HUES48 (cell line): ENCODE measurements at regions not wholly inside any gene's neighbourhood (a gene's known extent, or its start where the extent isn't known, plus 50 kb on each side); places are given as distances from the start of the nearest gene placed in this dataset.

Experiments
- H3K27ac ChIP-seq: one replicate; pipeline ENCODE4 v1.7.0; 2013; ENCODE audit warnings: low read depth, low read length, inconsistent platforms
- H3K27me3 ChIP-seq: 2 replicates; pipeline ENCODE4 v1.6.1; 2013; ENCODE audit warnings: mild to moderate bottlenecking, low read length; ENCODE audit not compliant: control insufficient read depth, insufficient read depth
- H3K36me3 ChIP-seq: 2 replicates; pipeline ENCODE4 v1.6.1; 2013; ENCODE audit warnings: low read length; ENCODE audit not compliant: control insufficient read depth, insufficient read depth
- H3K4me1 ChIP-seq: 2 replicates; pipeline ENCODE4 v1.6.1; 2013; ENCODE audit warnings: mild to moderate bottlenecking, low read length; ENCODE audit not compliant: control insufficient read depth, insufficient read depth
- H3K4me3 ChIP-seq: 2 replicates; pipeline ENCODE4 v1.5.1; 2013; ENCODE audit warnings: mild to moderate bottlenecking, low read depth, low read length
- H3K9ac ChIP-seq: 2 replicates; pipeline ENCODE4 v1.6.1; 2013; ENCODE audit warnings: mild to moderate bottlenecking, low read depth, low read length, moderate library complexity
- H3K9me3 ChIP-seq: 2 replicates; pipeline ENCODE4 v1.6.1; 2013; ENCODE audit warnings: low read length; ENCODE audit not compliant: control insufficient read depth, insufficient read depth

GRCh38 chr20:23279836-23280235 is 70.8 kb upstream of the NXT1 start:
- no peak overlapping the region for H3K9ac ChIP-seq

GRCh38 chr20:23278172-23278571 is 72.4 kb upstream of the NXT1 start:
- no peaks in the 10 kb centered on the region for H3K9me3 ChIP-seq
- no peak overlapping the region for H3K4me3 ChIP-seq
- H3K27ac ChIP-seq: no peak overlapping the region
- peaks cover 9% of the 10 kb centered on the region; the same call in 1 of the 2 replicates for H3K4me1 ChIP-seq
- H3K27me3 ChIP-seq: no peaks in the 10 kb centered on the region
- H3K36me3 ChIP-seq: no peaks in the 10 kb centered on the region
- H3K9ac ChIP-seq: no peak overlapping the region

More at GRCh38 chr20:23279836-23280235, 70.8 kb upstream of the NXT1 start:
- Histone ChIP-seq H3K9me3 (no peaks in the 10 kb centered on the region), H3K27me3 (no peaks in the 10 kb centered on the region), H3K4me3 (no peak overlapping the region), H3K27ac (no peak overlapping the region), H3K4me1 (peaks cover 9% of the 10 kb centered on the region; the same call in 1 of the 2 replicates), H3K36me3 (no peaks in the 10 kb centered on the region)

- H3K9ac ChIP-seq: no peak overlapping the region
- H3K4me3 ChIP-seq: no peak overlapping the region
- peaks cover 9% of the 10 kb centered on the region; the same call in 1 of the 2 replicates for H3K4me1 ChIP-seq
Observed at GRCh38 chr20:23277316-23277715, 73.3 kb upstream of the NXT1 start.

GRCh38 chr20:23273776-23274175 is 76.8 kb upstream of the NXT1 start:
- no peaks in the 10 kb centered on the region for H3K27me3 ChIP-seq
- H3K9ac ChIP-seq: no peak overlapping the region
- no peaks in the 10 kb centered on the region for H3K36me3 ChIP-seq

More at GRCh38 chr20:23277316-23277715, 73.3 kb upstream of the NXT1 start:
- H3K36me3 ChIP-seq: no peaks in the 10 kb centered on the region
- H3K9me3 ChIP-seq: no peaks in the 10 kb centered on the region
- H3K27ac ChIP-seq: no peak overlapping the region
- H3K27me3 ChIP-seq: no peaks in the 10 kb centered on the region

GRCh38 chr20:23272176-23273029 is 78.2 kb upstream of the NXT1 start:
- Histone ChIP-seq H3K9me3 (peaks cover 18% of the 10 kb centered on the region), H3K4me3 (no peak overlapping the region), H3K4me1 (no peaks in the 10 kb centered on the region), H3K36me3 (no peaks in the 10 kb centered on the region), H3K27ac (no peak overlapping the region), H3K27me3 (no peaks in the 10 kb centered on the region), H3K9ac (no peak overlapping the region)

More at GRCh38 chr20:23273776-23274175, 76.8 kb upstream of the NXT1 start:
- H3K9me3 ChIP-seq: peaks cover 9% of the 10 kb centered on the region; the same call in 1 of the 2 replicates
- H3K27ac ChIP-seq: no peak overlapping the region
- no peak overlapping the region for H3K4me3 ChIP-seq
- H3K4me1 ChIP-seq: no peaks in the 10 kb centered on the region

GRCh38 chr20:23270382-23270911 is 80.1 kb upstream of the NXT1 start:
- no peaks in the 10 kb centered on the region for H3K36me3 ChIP-seq
- H3K27me3 ChIP-seq: no peaks in the 10 kb centered on the region
- no peaks in the 10 kb centered on the region for H3K4me1 ChIP-seq
- H3K27ac ChIP-seq: peak overlapping the region; percentile 68
- H3K9me3 ChIP-seq: peaks cover 18% of the 10 kb centered on the region
- no peak overlapping the region for H3K4me3 ChIP-seq
- no peak overlapping the region for H3K9ac ChIP-seq

- Histone ChIP-seq H3K27me3 (no peaks in the 10 kb centered on the region), H3K27ac (peak overlapping the region; percentile 68)
Observed at GRCh38 chr20:23269954-23270353, 80.6 kb upstream of the NXT1 start.

GRCh38 chr20:23268792-23269354 is 81.7 kb upstream of the NXT1 start:
- H3K4me1 ChIP-seq: no peaks in the 10 kb centered on the region
- no peak overlapping the region for H3K4me3 ChIP-seq
- H3K9me3 ChIP-seq: peaks cover 18% of the 10 kb centered on the region
- no peak overlapping the region for H3K27ac ChIP-seq
- H3K9ac ChIP-seq: no peak overlapping the region
- no peaks in the 10 kb centered on the region for H3K27me3 ChIP-seq
- no peaks in the 10 kb centered on the region for H3K36me3 ChIP-seq

More at GRCh38 chr20:23269954-23270353, 80.6 kb upstream of the NXT1 start:
- Histone ChIP-seq H3K4me1 (no peaks in the 10 kb centered on the region), H3K9me3 (peaks cover 18% of the 10 kb centered on the region), H3K4me3 (no peak overlapping the region), H3K36me3 (no peaks in the 10 kb centered on the region), H3K9ac (no peak overlapping the region)

- Histone ChIP-seq H3K4me3 (no peak overlapping the region), H3K27ac (no peak overlapping the region), H3K9me3 (peaks cover 18% of the 10 kb centered on the region), H3K36me3 (no peaks in the 10 kb centered on the region), H3K4me1 (no peaks in the 10 kb centered on the region), H3K9ac (no peak overlapping the region), H3K27me3 (no peaks in the 10 kb centered on the region)
Observed at GRCh38 chr20:23267909-23268308, 82.7 kb upstream of the NXT1 start.

GRCh38 chr20:23266530-23267398 is 83.8 kb upstream of the NXT1 start:
- H3K9ac ChIP-seq: no peak overlapping the region
- no peaks in the 10 kb centered on the region for H3K4me1 ChIP-seq
- H3K27me3 ChIP-seq: no peaks in the 10 kb centered on the region
- H3K27ac ChIP-seq: no peak overlapping the region
- no peak overlapping the region for H3K4me3 ChIP-seq
- peaks cover 18% of the 10 kb centered on the region for H3K9me3 ChIP-seq
- H3K36me3 ChIP-seq: no peaks in the 10 kb centered on the region
